Keratinocyte (primary cell): ENCODE measurements at regions not wholly inside any gene's neighbourhood (a gene's known extent, or its start where the extent isn't known, plus 50 kb on each side); places are given as distances from the start of the nearest gene placed in this dataset.
A peak's percentile ranks its signal among the peaks of the same experiment; 100 is the strongest.

Experiments
- DNase-seq: peaks from one replicate; pipeline ENCODE4 v3.0.0-alpha.2; 2011; ENCODE audit warnings: low read depth, missing footprints, low spot score
- FAIRE-seq: peaks from 2 replicates; lab custom pipeline; 2011; peaks lifted over from hg19 to GRCh38; lab: Jason Lieb, UNC
- H2AFZ ChIP-seq: 2 replicates; pipeline ENCODE4 v1.6.0; 2012; ENCODE audit warnings: low read length, control low read depth, inconsistent platforms; ENCODE audit not compliant: control insufficient read depth
- H3K27ac ChIP-seq: 2 replicates; pipeline ENCODE4 v1.5.1; 2011; ENCODE audit warnings: low read length; ENCODE audit not compliant: control insufficient read depth, insufficient read depth
- H3K27me3 ChIP-seq: 3 replicates; pipeline ENCODE4 v1.6.0; 2011; ENCODE audit warnings: low read length; ENCODE audit not compliant: control insufficient read depth, insufficient read depth; ENCODE audit errors: extremely low read depth
- H3K36me3 ChIP-seq, 2 experiments: 2 replicates in 1 of 2; 3 replicates in 1 of 2; pipeline ENCODE4 v1.5.1; 2011; ENCODE audit warnings: low read length in 2 of 2, mild to moderate bottlenecking in 1 of 2; ENCODE audit not compliant: control insufficient read depth in 2 of 2, insufficient read depth in 2 of 2; ENCODE audit errors: extremely low read depth in 1 of 2
- H3K4me1 ChIP-seq: 3 replicates; pipeline ENCODE4 v1.5.1; 2011; ENCODE audit warnings: low read length; ENCODE audit not compliant: control insufficient read depth, insufficient read depth; ENCODE audit errors: extremely low read depth
- H3K4me2 ChIP-seq: 3 replicates; pipeline ENCODE4 v1.6.0; 2011; ENCODE audit warnings: low read depth, low read length; ENCODE audit not compliant: control insufficient read depth, insufficient read depth; ENCODE audit errors: extremely low read depth
- H3K4me3 ChIP-seq, 3 experiments: fragments of 200-600 bp in 1 of 3; sonication (generic) in 1 of 3; 2 replicates in 2 of 3; 3 replicates in 1 of 3; pipeline ENCODE4 v1.5.1; 2011 to 2016; ENCODE audit warnings: low read length in 3 of 3, mild to moderate bottlenecking in 3 of 3, control low read depth in 2 of 3, inconsistent platforms in 1 of 3, low read depth in 1 of 3, mixed read lengths in 1 of 3, mixed run types in 1 of 3, moderate library complexity in 1 of 3; ENCODE audit not compliant: control insufficient read depth in 2 of 3, insufficient read depth in 2 of 3; ENCODE audit errors: extremely low read depth in 1 of 3
- H3K79me2 ChIP-seq: 2 replicates; pipeline ENCODE4 v1.6.0; 2012; ENCODE audit warnings: low read length; ENCODE audit not compliant: control insufficient read depth, insufficient read depth
- H3K9ac ChIP-seq: 3 replicates; pipeline ENCODE4 v1.6.0; 2011; ENCODE audit warnings: low read length; ENCODE audit not compliant: control insufficient read depth, insufficient read depth; ENCODE audit errors: extremely low read depth
- H3K9me1 ChIP-seq: 3 replicates; pipeline ENCODE4 v1.6.0; 2011; ENCODE audit warnings: low read length; ENCODE audit not compliant: control insufficient read depth, insufficient read depth; ENCODE audit errors: extremely low read depth
- H3K9me3 ChIP-seq: 2 replicates; pipeline ENCODE4 v1.5.1; 2012; ENCODE audit warnings: low read depth, low read length; ENCODE audit not compliant: control insufficient read depth
- H4K20me1 ChIP-seq: 3 replicates; pipeline ENCODE4 v1.6.0; 2011; ENCODE audit warnings: low read length; ENCODE audit not compliant: control insufficient read depth, insufficient read depth; ENCODE audit errors: extremely low read depth
- CTCF ChIP-seq, 3 experiments: IDR thresholded peaks in 1 of 3; conservative IDR thresholded peaks in 1 of 3; optimal IDR thresholded peaks in 1 of 3; 2 replicates in 2 of 3; 3 replicates in 1 of 3; pipeline versions ENCODE3 to v1.5.1; 2011; ENCODE audit warnings: low read length in 3 of 3, mild to moderate bottlenecking in 3 of 3, moderate library complexity in 2 of 3, control low read depth in 1 of 3, inconsistent platforms in 1 of 3; ENCODE audit not compliant: insufficient read depth in 2 of 3; ENCODE audit errors: extremely low read depth in 1 of 3
- EZH2 ChIP-seq: IDR thresholded peaks from one replicate; pipeline ENCODE4 v1.6.1; 2012; ENCODE audit warnings: inconsistent platforms, mild to moderate bottlenecking, low read length, moderate library complexity
- dilution Hi-C: fragments of 300-500 bp; cut with MboI; formaldehyde crosslinking; loops from one replicate; pipeline ENCODE4 v1.7.0; 2020; ENCODE audit warnings: low sequenced_read_pairs; ENCODE audit not compliant: extremely low pct_ligation_motif_present

GRCh38 chr1:106459418-106459817, 597.1 kb upstream of the PRMT6 start:
- Histone ChIP-seq H3K27ac (no peak overlapping the region), H3K79me2 (no peaks in the 10 kb centered on the region), H3K27me3 (no peaks in the 10 kb centered on the region), H3K9ac (no peak overlapping the region), H2AFZ (no peak overlapping the region), H3K36me3 (no peaks in the 10 kb centered on the region), H3K4me3 (no peak overlapping the region), H3K4me1 (no peaks in the 10 kb centered on the region), H3K4me2 (no peak overlapping the region), H3K9me1 (no peaks in the 10 kb centered on the region), H3K9me3 (no peaks in the 10 kb centered on the region), H4K20me1 (no peaks in the 10 kb centered on the region)
- TF ChIP-seq EZH2 (no peak), CTCF (optimal IDR thresholded peaks at IDR 0.05 in 1 of 3, IDR thresholded peaks at IDR 0.05 in 1 of 3, conservative IDR thresholded peaks at IDR 0.05 in 1 of 3; ENCODE audit: extremely low read depth in 1 of 3, insufficient read depth in 2 of 3, low read length in 3 of 3) (no peak)
- FAIRE-seq (no peak), DNase-seq (no peak)
- dilution Hi-C loops: no loop called here

- Histone ChIP-seq H3K9ac (no peak overlapping the region), H3K9me3 (no peaks in the 10 kb centered on the region), H3K4me1 (no peaks in the 10 kb centered on the region), H4K20me1 (no peaks in the 10 kb centered on the region), H3K36me3 (no peaks in the 10 kb centered on the region), H3K4me2 (no peak overlapping the region), H3K27ac (no peak overlapping the region), H2AFZ (no peak overlapping the region), H3K4me3 (no peak overlapping the region), H3K9me1 (no peaks in the 10 kb centered on the region), H3K27me3 (no peaks in the 10 kb centered on the region), H3K79me2 (no peaks in the 10 kb centered on the region)
- no peak for DNase-seq
- dilution Hi-C loops: no loop called here
- TF ChIP-seq CTCF (optimal IDR thresholded peaks at IDR 0.05 in 1 of 3, IDR thresholded peaks at IDR 0.05 in 1 of 3, conservative IDR thresholded peaks at IDR 0.05 in 1 of 3; ENCODE audit: extremely low read depth in 1 of 3, insufficient read depth in 2 of 3, low read length in 3 of 3) (no peak), EZH2 (no peak)
- peak; percentile 20 for FAIRE-seq
Observed at GRCh38 chr1:106465666-106466065, 590.8 kb upstream of the PRMT6 start.
